Vagina (tissue), 2 donors: ENCODE measurements at regions not wholly inside any gene's neighbourhood (a gene's known extent, or its start where the extent isn't known, plus 50 kb on each side); places are given as distances from the start of the nearest gene placed in this dataset.

Experiments
- DNase-seq, 2 donors: peaks; one replicate each; pipeline ENCODE4 v3.0.0-alpha.2; 2017; ENCODE audit errors: extremely low spot score in 2 of 2
- H3K27ac ChIP-seq: fragments of 200-600 bp; sonication (generic); one replicate; pipeline ENCODE4 v1.5.1; 2019
- H3K27me3 ChIP-seq: fragments of 200-600 bp; sonication (generic); one replicate; pipeline ENCODE4 v1.5.1; 2019
- H3K36me3 ChIP-seq, 2 donors: fragments of 200-600 bp; sonication (generic); one replicate each; pipeline ENCODE4 v1.5.1; 2017 to 2019
- H3K4me1 ChIP-seq: fragments of 200-600 bp; sonication (generic); one replicate; pipeline ENCODE4 v1.5.1; 2019
- H3K4me3 ChIP-seq, 2 donors: fragments of 200-600 bp; sonication (generic); 1 replicate in 1 of 2; 2 replicates in 1 of 2; pipeline ENCODE4 v1.5.1; 2016 to 2019
- H3K9me3 ChIP-seq: fragments of 200-600 bp; sonication (generic); one replicate; pipeline ENCODE4 v1.5.1; 2019
- POLR2A ChIP-seq, 2 donors: fragments of 450-650 bp; IDR thresholded peaks; one replicate each; pipeline ENCODE4 v1.6.1; 2017; ENCODE audit warnings: antibody characterized with exemption in 2 of 2, mild to moderate bottlenecking in 2 of 2, moderate library complexity in 2 of 2
- POLR2AphosphoS5 ChIP-seq, 2 donors: sonication (generic); formaldehyde crosslinking; IDR thresholded peaks; one replicate each; pipeline ENCODE4 v1.9.0; 2017; ENCODE audit warnings: antibody characterized with exemption in 2 of 2, mild to moderate bottlenecking in 2 of 2, low read depth in 1 of 2; ENCODE audit not compliant: insufficient read depth in 1 of 2
- intact Hi-C: fragments of 100-400 bp; cut with DNase I; formaldehyde crosslinking; loops from one replicate; pipeline ENCODE4 v1.15.1; 2023
- TF ChIP-seq, protein P1 (sequence below), 3 experiments: fragments of 450-650 bp in 2 of 3; fragments of 200-600 bp in 1 of 3; sonication (generic) in 1 of 3; IDR thresholded peaks; one replicate each; pipeline ENCODE4 v1.5.1; 2017 to 2019; ENCODE audit warnings: antibody characterized with exemption in 3 of 3, mild to moderate bottlenecking in 2 of 3, moderate library complexity in 2 of 3

DNA sequence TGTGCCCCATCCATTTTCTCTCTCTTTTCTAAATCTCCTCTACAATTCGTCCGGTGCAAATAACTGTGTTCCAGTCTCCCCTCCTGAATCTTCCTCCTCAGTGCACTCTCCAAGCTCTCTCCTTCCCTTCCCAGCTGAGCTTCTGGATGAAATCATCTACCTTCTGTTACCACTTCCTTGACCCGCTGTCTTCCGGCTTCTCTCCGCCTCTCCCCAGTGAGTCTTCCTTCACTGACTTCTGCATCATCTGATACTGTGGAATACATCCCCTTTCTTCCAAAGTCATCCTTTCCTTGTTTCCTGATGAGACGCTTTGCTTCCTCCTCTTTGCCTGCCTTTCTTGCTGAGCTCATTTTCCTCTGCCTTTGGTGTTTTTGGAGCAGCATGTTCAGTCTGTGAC lies 96.9 kb downstream of the MAB21L3 start:
- Histone ChIP-seq H3K27me3 (no peaks in the 10 kb centered on the region), H3K4me1 (no peaks in the 10 kb centered on the region), H3K27ac (no peak overlapping the region), H3K36me3 (no peaks in the 10 kb centered on the region), H3K4me3 (no peak overlapping the region), H3K9me3 (no peaks in the 10 kb centered on the region)
- DNase-seq, result no peak
- no peak for TF ChIP-seq POLR2AphosphoS5 (IDR thresholded peaks at IDR 0.05; ENCODE audit: insufficient read depth in 1 of 2, low read depth in 1 of 2)
- no peak for TF ChIP-seq POLR2A (IDR thresholded peaks at IDR 0.05)
- TF ChIP-seq, protein P1, sequence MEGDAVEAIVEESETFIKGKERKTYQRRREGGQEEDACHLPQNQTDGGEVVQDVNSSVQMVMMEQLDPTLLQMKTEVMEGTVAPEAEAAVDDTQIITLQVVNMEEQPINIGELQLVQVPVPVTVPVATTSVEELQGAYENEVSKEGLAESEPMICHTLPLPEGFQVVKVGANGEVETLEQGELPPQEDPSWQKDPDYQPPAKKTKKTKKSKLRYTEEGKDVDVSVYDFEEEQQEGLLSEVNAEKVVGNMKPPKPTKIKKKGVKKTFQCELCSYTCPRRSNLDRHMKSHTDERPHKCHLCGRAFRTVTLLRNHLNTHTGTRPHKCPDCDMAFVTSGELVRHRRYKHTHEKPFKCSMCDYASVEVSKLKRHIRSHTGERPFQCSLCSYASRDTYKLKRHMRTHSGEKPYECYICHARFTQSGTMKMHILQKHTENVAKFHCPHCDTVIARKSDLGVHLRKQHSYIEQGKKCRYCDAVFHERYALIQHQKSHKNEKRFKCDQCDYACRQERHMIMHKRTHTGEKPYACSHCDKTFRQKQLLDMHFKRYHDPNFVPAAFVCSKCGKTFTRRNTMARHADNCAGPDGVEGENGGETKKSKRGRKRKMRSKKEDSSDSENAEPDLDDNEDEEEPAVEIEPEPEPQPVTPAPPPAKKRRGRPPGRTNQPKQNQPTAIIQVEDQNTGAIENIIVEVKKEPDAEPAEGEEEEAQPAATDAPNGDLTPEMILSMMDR (IDR thresholded peaks at IDR 0.05), result no peak
- intact Hi-C loops, result no loop called here

DNA sequence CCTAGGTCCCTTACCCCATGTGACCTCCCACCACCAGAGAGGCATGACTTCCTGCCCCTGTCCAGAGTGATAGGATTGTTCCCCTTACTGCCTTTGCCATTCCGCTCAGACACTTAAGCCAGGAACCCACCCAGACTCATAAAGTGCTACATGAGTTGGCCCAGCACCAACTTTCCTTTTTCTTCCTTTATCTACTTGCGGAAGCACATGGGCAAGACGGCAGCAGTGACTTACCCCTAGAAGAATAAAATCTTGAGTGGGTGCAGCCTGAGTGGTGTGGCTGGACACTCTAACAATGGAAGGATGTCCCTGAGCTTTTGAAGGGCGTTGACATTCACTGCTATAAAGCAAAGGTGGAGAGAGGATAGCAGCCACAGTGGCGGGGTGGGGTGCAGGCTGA lies 100.1 kb downstream of the MAB21L3 start:
- H3K9me3 ChIP-seq, result no peaks in the 10 kb centered on the region
- H3K27me3 ChIP-seq, result no peaks in the 10 kb centered on the region
- H3K36me3 ChIP-seq, result no peaks in the 10 kb centered on the region
- no peak overlapping the region for H3K27ac ChIP-seq
- no peaks in the 10 kb centered on the region for H3K4me1 ChIP-seq
- intact Hi-C loops, result no loop called here
- no peak overlapping the region for H3K4me3 ChIP-seq
- TF ChIP-seq POLR2AphosphoS5 (IDR thresholded peaks at IDR 0.05; ENCODE audit: insufficient read depth in 1 of 2, low read depth in 1 of 2), result no peak
- TF ChIP-seq, protein P1 (IDR thresholded peaks at IDR 0.05), result no peak
- TF ChIP-seq POLR2A (IDR thresholded peaks at IDR 0.05), result no peak
- no peak for DNase-seq

GRCh38 chr1:116218922-116219321 lies 107.7 kb downstream of the MAB21L3 start:
- no peaks in the 10 kb centered on the region for H3K9me3 ChIP-seq
- no peaks in the 10 kb centered on the region for H3K27me3 ChIP-seq
- no peaks in the 10 kb centered on the region for H3K36me3 ChIP-seq
- no peak overlapping the region for H3K27ac ChIP-seq
- no peak for TF ChIP-seq POLR2AphosphoS5 (IDR thresholded peaks at IDR 0.05; ENCODE audit: insufficient read depth in 1 of 2, low read depth in 1 of 2)
- no peak for TF ChIP-seq POLR2A (IDR thresholded peaks at IDR 0.05)
- TF ChIP-seq, protein P1 (IDR thresholded peaks at IDR 0.05), result no peak
- H3K4me3 ChIP-seq, result no peak overlapping the region
- no peak for DNase-seq
- intact Hi-C loops, result no loop called here
- no peaks in the 10 kb centered on the region for H3K4me1 ChIP-seq

- H3K27ac ChIP-seq, result no peak overlapping the region
- intact Hi-C loops, result no loop called here
- DNase-seq, result no peak
These were observed 108.6 kb downstream of the MAB21L3 start for GRCh38 chr1:116219651-116220434.

DNA sequence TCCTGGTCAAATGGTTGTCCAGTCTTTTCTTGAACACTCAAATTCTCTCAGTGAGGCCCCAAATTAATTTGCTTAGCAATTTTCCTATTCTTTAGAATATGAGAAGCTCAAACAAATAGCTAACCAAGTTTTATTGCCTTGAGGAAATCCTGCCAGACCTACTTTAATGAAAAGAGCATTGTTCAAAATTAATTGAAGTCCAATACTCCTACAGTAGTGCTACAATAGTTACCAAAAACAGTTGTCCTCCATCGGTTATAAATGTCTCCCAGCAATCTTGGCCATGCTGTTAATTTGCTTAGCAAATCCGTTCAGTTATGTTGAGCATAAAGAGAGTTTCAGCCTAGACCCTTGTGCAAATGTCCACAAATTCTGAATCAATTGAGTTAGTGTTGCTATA lies 112.9 kb downstream of the MAB21L3 start:
- no peaks in the 10 kb centered on the region for H3K9me3 ChIP-seq
- intact Hi-C loops, result no loop called here
- no peak overlapping the region for H3K27ac ChIP-seq
- no peaks in the 10 kb centered on the region for H3K36me3 ChIP-seq
- H3K4me1 ChIP-seq, result no peaks in the 10 kb centered on the region
- TF ChIP-seq POLR2AphosphoS5 (IDR thresholded peaks at IDR 0.05; ENCODE audit: insufficient read depth in 1 of 2, low read depth in 1 of 2) (no peak), POLR2A (IDR thresholded peaks at IDR 0.05) (no peak)
- TF ChIP-seq, protein P1 (IDR thresholded peaks at IDR 0.05), result no peak
- H3K27me3 ChIP-seq, result no peaks in the 10 kb centered on the region
- no peak overlapping the region for H3K4me3 ChIP-seq
- no peak for DNase-seq

More at GRCh38 chr1:116219651-116220434, 108.6 kb downstream of the MAB21L3 start:
- no peaks in the 10 kb centered on the region for H3K4me1 ChIP-seq
- no peaks in the 10 kb centered on the region for H3K9me3 ChIP-seq
- H3K27me3 ChIP-seq, result no peaks in the 10 kb centered on the region
- H3K4me3 ChIP-seq, result no peak overlapping the region
- no peaks in the 10 kb centered on the region for H3K36me3 ChIP-seq
- TF ChIP-seq, protein P1 (IDR thresholded peaks at IDR 0.05), result no peak
- TF ChIP-seq POLR2A (IDR thresholded peaks at IDR 0.05), result no peak
- TF ChIP-seq POLR2AphosphoS5 (IDR thresholded peaks at IDR 0.05; ENCODE audit: insufficient read depth in 1 of 2, low read depth in 1 of 2), result no peak
